ENCODE measurements at regions not wholly inside any gene's neighbourhood (a gene's known extent, or its start where the extent isn't known, plus 50 kb on each side); places are given as distances from the start of the nearest gene placed in this dataset.

GRCh38 chr6:147905711-147906110, 397.2 kb downstream of the SAMD5 start:
- H3K27ac ChIP-seq, result no peak overlapping the region
- no peaks in the 10 kb centered on the region for H3K9me3 ChIP-seq
- no peaks in the 10 kb centered on the region for H3K4me1 ChIP-seq
- no peak overlapping the region for H3K4me3 ChIP-seq
- no peak for TF ChIP-seq POLR2A (IDR thresholded peaks at IDR 0.05)
- TF ChIP-seq POLR2AphosphoS5 (IDR thresholded peaks at IDR 0.05), result no peak
- TF ChIP-seq CTCF (IDR thresholded peaks at IDR 0.05), result no peak
- intact Hi-C loops (cut with DNase I; ENCODE audit: low total_unique reads), result no loop called here
- no peaks in the 10 kb centered on the region for H3K27me3 ChIP-seq
- H3K36me3 ChIP-seq, result no peaks in the 10 kb centered on the region
- DNase-seq (ENCODE audit: low spot score in 2 of 2), result no peak

GRCh38 chr6:147906361-147906760, 397.9 kb downstream of the SAMD5 start:
- no peak for DNase-seq (ENCODE audit: low spot score in 2 of 2)
- TF ChIP-seq POLR2AphosphoS5 (IDR thresholded peaks at IDR 0.05), result no peak

GRCh38 chr6:147909640-147910039, 401.1 kb downstream of the SAMD5 start:
- Histone ChIP-seq H3K4me1 (no peaks in the 10 kb centered on the region), H3K4me3 (no peak overlapping the region), H3K36me3 (no peaks in the 10 kb centered on the region), H3K27ac (no peak overlapping the region), H3K27me3 (no peaks in the 10 kb centered on the region), H3K9me3 (no peaks in the 10 kb centered on the region)
- TF ChIP-seq POLR2AphosphoS5 (IDR thresholded peaks at IDR 0.05) (no peak), CTCF (IDR thresholded peaks at IDR 0.05) (no peak), POLR2A (IDR thresholded peaks at IDR 0.05) (no peak)
- DNase-seq (ENCODE audit: low spot score in 2 of 2), result no peak
- intact Hi-C loops (cut with DNase I; ENCODE audit: low total_unique reads), result no loop called here

More at GRCh38 chr6:147906361-147906760, 397.9 kb downstream of the SAMD5 start:
- intact Hi-C loops (cut with DNase I; ENCODE audit: low total_unique reads), result no loop called here
- H3K27ac ChIP-seq, result no peak overlapping the region
- no peaks in the 10 kb centered on the region for H3K36me3 ChIP-seq
- H3K27me3 ChIP-seq, result no peaks in the 10 kb centered on the region
- no peak overlapping the region for H3K4me3 ChIP-seq
- no peaks in the 10 kb centered on the region for H3K4me1 ChIP-seq
- no peaks in the 10 kb centered on the region for H3K9me3 ChIP-seq

GRCh38 chr6:147910281-147910680, 401.8 kb downstream of the SAMD5 start:
- no peak overlapping the region for H3K4me3 ChIP-seq
- H3K9me3 ChIP-seq, result no peaks in the 10 kb centered on the region
- no peak for DNase-seq (ENCODE audit: low spot score in 2 of 2)
- no peaks in the 10 kb centered on the region for H3K4me1 ChIP-seq
- TF ChIP-seq POLR2AphosphoS5 (IDR thresholded peaks at IDR 0.05) (no peak), POLR2A (IDR thresholded peaks at IDR 0.05) (no peak), CTCF (IDR thresholded peaks at IDR 0.05) (no peak)
- no peak overlapping the region for H3K27ac ChIP-seq
- H3K36me3 ChIP-seq, result no peaks in the 10 kb centered on the region
- intact Hi-C loops (cut with DNase I; ENCODE audit: low total_unique reads), result no loop called here
- no peaks in the 10 kb centered on the region for H3K27me3 ChIP-seq

- H3K9me3 ChIP-seq, result no peaks in the 10 kb centered on the region
Observed at GRCh38 chr6:147911057-147911456, 402.6 kb downstream of the SAMD5 start.

GRCh38 chr6:147911686-147912085, 403.2 kb downstream of the SAMD5 start:
- Histone ChIP-seq H3K9me3 (no peaks in the 10 kb centered on the region), H3K27me3 (no peaks in the 10 kb centered on the region), H3K4me1 (no peaks in the 10 kb centered on the region), H3K4me3 (no peak overlapping the region), H3K27ac (no peak overlapping the region), H3K36me3 (no peaks in the 10 kb centered on the region)
- no peak for DNase-seq (ENCODE audit: low spot score in 2 of 2)
- intact Hi-C loops (cut with DNase I; ENCODE audit: low total_unique reads), result no loop called here
- TF ChIP-seq CTCF (IDR thresholded peaks at IDR 0.05) (no peak), POLR2AphosphoS5 (IDR thresholded peaks at IDR 0.05) (no peak)

More at GRCh38 chr6:147911057-147911456, 402.6 kb downstream of the SAMD5 start:
- no peak overlapping the region for H3K4me3 ChIP-seq
- DNase-seq (ENCODE audit: low spot score in 2 of 2), result no peak
- intact Hi-C loops (cut with DNase I; ENCODE audit: low total_unique reads), result no loop called here
- H3K4me1 ChIP-seq, result no peaks in the 10 kb centered on the region
- no peaks in the 10 kb centered on the region for H3K27me3 ChIP-seq
- no peak overlapping the region for H3K27ac ChIP-seq
- no peaks in the 10 kb centered on the region for H3K36me3 ChIP-seq
- TF ChIP-seq POLR2A (IDR thresholded peaks at IDR 0.05), result no peak

Measured in breast epithelium (tissue), 4 donors.